GM23338 (cell line): ENCODE measurements at regions not wholly inside any gene's neighbourhood (a gene's known extent, or its start where the extent isn't known, plus 50 kb on each side); places are given as distances from the start of the nearest gene placed in this dataset.

Source experiments
- ATAC-seq: fragments of 200-7000 bp; cut with Tn5 transposase; 3 replicates; pipeline ENCODE4 v1.9.1; 2020
- DNase-seq: peaks from one replicate; pipeline ENCODE4 v3.0.0-alpha.2; 2015; ENCODE audit warnings: low spot score
- H2AFZ ChIP-seq: fragments of 200-600 bp; sonication (generic); 2 replicates; pipeline ENCODE4 v1.8.0; 2016; ENCODE audit warnings: antibody characterized with exemption, mild to moderate bottlenecking, moderate library complexity
- H3F3A ChIP-seq: fragments of 200-600 bp; sonication (generic); replicated peaks from 2 replicates; pipeline ENCODE4 v1.8.0; 2017; ENCODE audit warnings: antibody characterized with exemption, mixed run types, low read depth
- H3K27ac ChIP-seq: fragments of 200-600 bp; sonication (generic); 2 replicates; pipeline ENCODE4 v1.6.1; 2016; ENCODE audit warnings: low read depth
- H3K27me3 ChIP-seq: fragments of 200-600 bp; sonication (generic); 2 replicates; pipeline ENCODE4 v1.8.0; 2016; ENCODE audit warnings: mild to moderate bottlenecking, mixed run types, moderate library complexity; ENCODE audit not compliant: insufficient read depth
- H3K36me3 ChIP-seq: fragments of 200-600 bp; sonication (generic); 2 replicates; pipeline ENCODE4 v1.8.0; 2016; ENCODE audit warnings: mild to moderate bottlenecking; ENCODE audit not compliant: insufficient read depth
- H3K4me1 ChIP-seq: fragments of 200-600 bp; sonication (generic); 2 replicates; pipeline ENCODE4 v1.8.0; 2016; ENCODE audit warnings: mild to moderate bottlenecking, moderate library complexity; ENCODE audit not compliant: insufficient read depth
- H3K4me2 ChIP-seq: fragments of 200-600 bp; sonication (generic); 2 replicates; pipeline ENCODE4 v1.7.1; 2017; ENCODE audit warnings: mixed run types
- H3K4me3 ChIP-seq: fragments of 200-600 bp; sonication (generic); 2 replicates; pipeline ENCODE4 v1.6.1; 2016; ENCODE audit warnings: mixed run types
- H3K79me2 ChIP-seq: fragments of 200-600 bp; sonication (generic); replicated peaks from 2 replicates; pipeline ENCODE4 v1.8.0; 2017; ENCODE audit warnings: mild to moderate bottlenecking; ENCODE audit not compliant: insufficient read depth
- H3K9me2 ChIP-seq: fragments of 200-600 bp; sonication (generic); 2 replicates; pipeline ENCODE4 v1.8.0; 2017; ENCODE audit not compliant: insufficient read depth
- H4K20me1 ChIP-seq: fragments of 200-600 bp; sonication (generic); replicated peaks from 2 replicates; pipeline ENCODE4 v1.8.0; 2017; ENCODE audit warnings: mild to moderate bottlenecking; ENCODE audit not compliant: insufficient read depth
- H3K27ac Mint-ChIP-seq: 2 replicates; pipeline ENCODE4 v1.8.0; 2020; ENCODE audit warnings: inconsistent platforms, mild to moderate bottlenecking, moderate library complexity, mixed read lengths
- H3K27me3 Mint-ChIP-seq: 3 replicates; pipeline ENCODE4 v1.8.0; 2022; ENCODE audit warnings: low read depth, mild to moderate bottlenecking, moderate library complexity, mixed read lengths, inconsistent platforms; ENCODE audit not compliant: insufficient read depth, poor library complexity
- H3K36me3 Mint-ChIP-seq: 3 replicates; pipeline ENCODE4 v1.8.0; 2021; ENCODE audit warnings: low read depth, mild to moderate bottlenecking, inconsistent platforms, moderate library complexity, mixed read lengths
- H3K4me1 Mint-ChIP-seq: 3 replicates; pipeline ENCODE4 v1.8.0; 2020; ENCODE audit warnings: mild to moderate bottlenecking, inconsistent platforms, mixed read lengths
- H3K4me3 Mint-ChIP-seq: 3 replicates; pipeline ENCODE4 v1.8.0; 2021; ENCODE audit warnings: moderate library complexity, mild to moderate bottlenecking, inconsistent platforms, mixed read lengths
- H3K9me3 Mint-ChIP-seq: 3 replicates; pipeline ENCODE4 v1.8.0; 2020; ENCODE audit warnings: moderate library complexity, mild to moderate bottlenecking, inconsistent platforms, mixed read lengths
- CREB1 ChIP-seq: fragments of 250-450 bp; sonication (Bioruptor Pico); IDR thresholded peaks from 2 replicates; pipeline ENCODE4 v1.5.0; 2020; ENCODE audit warnings: low read depth, mild to moderate bottlenecking, moderate library complexity
- EZH2 ChIP-seq: fragments of 200-600 bp; sonication (generic); IDR thresholded peaks from one replicate; pipeline ENCODE4 v1.8.0; 2017; ENCODE audit warnings: antibody characterized with exemption, mild to moderate bottlenecking, low read depth; ENCODE audit not compliant: unreplicated experiment
- EZH2phosphoT487 ChIP-seq: fragments of 200-600 bp; sonication (generic); IDR thresholded peaks from one replicate; pipeline ENCODE4 v1.8.1; 2018; ENCODE audit warnings: antibody characterized with exemption; ENCODE audit not compliant: unreplicated experiment
- JUNB ChIP-seq: IDR thresholded peaks from one replicate; pipeline ENCODE4 v1.6.1; 2016; ENCODE audit warnings: antibody characterized with exemption; ENCODE audit not compliant: unreplicated experiment
- NANOG ChIP-seq: IDR thresholded peaks from 2 replicates; pipeline ENCODE4 v1.6.1; 2016; ENCODE audit warnings: antibody characterized with exemption, borderline replicate concordance
- POLR2AphosphoS5 ChIP-seq: IDR thresholded peaks from 2 replicates; pipeline ENCODE4 v1.6.1; 2016; ENCODE audit warnings: antibody characterized with exemption, low read depth
- STAT1 ChIP-seq: IDR thresholded peaks from one replicate; pipeline ENCODE4 v1.6.1; 2016; ENCODE audit warnings: antibody characterized with exemption; ENCODE audit not compliant: unreplicated experiment
- ZNF114 ChIP-seq: fragments of 250-450 bp; sonication (Bioruptor Pico); IDR thresholded peaks from 2 replicates; pipeline ENCODE4 v1.5.0; 2020; ENCODE audit warnings: mild to moderate bottlenecking, moderate library complexity
- ZNF331 ChIP-seq: fragments of 250-450 bp; sonication (Bioruptor Pico); IDR thresholded peaks from 2 replicates; pipeline ENCODE4 v1.5.0; 2020; ENCODE audit warnings: low read depth, mild to moderate bottlenecking, moderate library complexity
- TF ChIP-seq, protein P1 (sequence below): fragments of 250-450 bp; sonication (Bioruptor Pico); IDR thresholded peaks from 2 replicates; pipeline ENCODE4 v1.5.0; 2020; ENCODE audit warnings: mild to moderate bottlenecking, moderate library complexity
- TF ChIP-seq, protein P2 (sequence below): IDR thresholded peaks from 2 replicates; pipeline ENCODE4 v1.6.1; 2016; ENCODE audit warnings: antibody characterized with exemption
- TF ChIP-seq, protein P3 (sequence below): IDR thresholded peaks from one replicate; pipeline ENCODE4 v1.6.1; 2018; ENCODE audit warnings: antibody characterized with exemption; ENCODE audit not compliant: unreplicated experiment
- TF ChIP-seq, protein P4 (sequence below), 2 experiments: fragments of 200-600 bp in 1 of 2; sonication (generic) in 1 of 2; conservative IDR thresholded peaks; 2 replicates each; pipeline versions ENCODE4 v1.5.1 to v1.6.1; 2016 to 2017; ENCODE audit warnings: antibody characterized with exemption in 2 of 2, low read depth in 2 of 2, mild to moderate bottlenecking in 2 of 2, moderate library complexity in 1 of 2

DNA sequence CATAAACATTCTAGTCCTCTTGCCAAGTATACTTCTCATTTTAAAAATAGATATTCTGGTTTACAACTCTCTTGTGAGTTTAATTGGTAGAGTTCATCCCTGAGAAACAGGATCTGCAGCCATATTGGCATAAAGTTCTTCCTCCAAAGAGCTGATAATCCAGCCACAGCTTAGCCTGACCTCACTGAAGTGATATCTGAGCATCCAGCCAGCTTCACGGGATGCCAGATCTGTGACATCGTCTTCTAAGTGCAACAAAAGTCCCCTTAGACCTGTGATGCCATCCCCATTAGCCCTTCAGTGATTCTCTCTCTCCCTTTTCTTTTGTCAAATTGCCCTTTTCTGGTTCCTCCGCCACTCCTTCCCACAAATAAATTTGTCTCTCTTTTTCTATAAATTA is 180.6 kb upstream of the STXBP5 start:
- H3K27ac Mint-ChIP-seq: no peak overlapping the region
- Histone ChIP-seq H3K4me2 (no peak overlapping the region), H3K9me2 (no peaks in the 10 kb centered on the region; the same call in 1 of the 2 replicates), H3K27me3 (no peaks in the 10 kb centered on the region), H2AFZ (no peak overlapping the region), H3K36me3 (no peaks in the 10 kb centered on the region), H3K4me3 (no peak overlapping the region), H4K20me1 (no peaks in the 10 kb centered on the region), H3K4me1 (no peaks in the 10 kb centered on the region), H3F3A (no peaks in the 10 kb centered on the region), H3K27ac (no peak overlapping the region), H3K79me2 (no peaks in the 10 kb centered on the region)
- DNase-seq (peak; percentile 2), ATAC-seq (no peak)
- no peaks in the 10 kb centered on the region for H3K36me3 Mint-ChIP-seq
- TF ChIP-seq, protein P1, sequence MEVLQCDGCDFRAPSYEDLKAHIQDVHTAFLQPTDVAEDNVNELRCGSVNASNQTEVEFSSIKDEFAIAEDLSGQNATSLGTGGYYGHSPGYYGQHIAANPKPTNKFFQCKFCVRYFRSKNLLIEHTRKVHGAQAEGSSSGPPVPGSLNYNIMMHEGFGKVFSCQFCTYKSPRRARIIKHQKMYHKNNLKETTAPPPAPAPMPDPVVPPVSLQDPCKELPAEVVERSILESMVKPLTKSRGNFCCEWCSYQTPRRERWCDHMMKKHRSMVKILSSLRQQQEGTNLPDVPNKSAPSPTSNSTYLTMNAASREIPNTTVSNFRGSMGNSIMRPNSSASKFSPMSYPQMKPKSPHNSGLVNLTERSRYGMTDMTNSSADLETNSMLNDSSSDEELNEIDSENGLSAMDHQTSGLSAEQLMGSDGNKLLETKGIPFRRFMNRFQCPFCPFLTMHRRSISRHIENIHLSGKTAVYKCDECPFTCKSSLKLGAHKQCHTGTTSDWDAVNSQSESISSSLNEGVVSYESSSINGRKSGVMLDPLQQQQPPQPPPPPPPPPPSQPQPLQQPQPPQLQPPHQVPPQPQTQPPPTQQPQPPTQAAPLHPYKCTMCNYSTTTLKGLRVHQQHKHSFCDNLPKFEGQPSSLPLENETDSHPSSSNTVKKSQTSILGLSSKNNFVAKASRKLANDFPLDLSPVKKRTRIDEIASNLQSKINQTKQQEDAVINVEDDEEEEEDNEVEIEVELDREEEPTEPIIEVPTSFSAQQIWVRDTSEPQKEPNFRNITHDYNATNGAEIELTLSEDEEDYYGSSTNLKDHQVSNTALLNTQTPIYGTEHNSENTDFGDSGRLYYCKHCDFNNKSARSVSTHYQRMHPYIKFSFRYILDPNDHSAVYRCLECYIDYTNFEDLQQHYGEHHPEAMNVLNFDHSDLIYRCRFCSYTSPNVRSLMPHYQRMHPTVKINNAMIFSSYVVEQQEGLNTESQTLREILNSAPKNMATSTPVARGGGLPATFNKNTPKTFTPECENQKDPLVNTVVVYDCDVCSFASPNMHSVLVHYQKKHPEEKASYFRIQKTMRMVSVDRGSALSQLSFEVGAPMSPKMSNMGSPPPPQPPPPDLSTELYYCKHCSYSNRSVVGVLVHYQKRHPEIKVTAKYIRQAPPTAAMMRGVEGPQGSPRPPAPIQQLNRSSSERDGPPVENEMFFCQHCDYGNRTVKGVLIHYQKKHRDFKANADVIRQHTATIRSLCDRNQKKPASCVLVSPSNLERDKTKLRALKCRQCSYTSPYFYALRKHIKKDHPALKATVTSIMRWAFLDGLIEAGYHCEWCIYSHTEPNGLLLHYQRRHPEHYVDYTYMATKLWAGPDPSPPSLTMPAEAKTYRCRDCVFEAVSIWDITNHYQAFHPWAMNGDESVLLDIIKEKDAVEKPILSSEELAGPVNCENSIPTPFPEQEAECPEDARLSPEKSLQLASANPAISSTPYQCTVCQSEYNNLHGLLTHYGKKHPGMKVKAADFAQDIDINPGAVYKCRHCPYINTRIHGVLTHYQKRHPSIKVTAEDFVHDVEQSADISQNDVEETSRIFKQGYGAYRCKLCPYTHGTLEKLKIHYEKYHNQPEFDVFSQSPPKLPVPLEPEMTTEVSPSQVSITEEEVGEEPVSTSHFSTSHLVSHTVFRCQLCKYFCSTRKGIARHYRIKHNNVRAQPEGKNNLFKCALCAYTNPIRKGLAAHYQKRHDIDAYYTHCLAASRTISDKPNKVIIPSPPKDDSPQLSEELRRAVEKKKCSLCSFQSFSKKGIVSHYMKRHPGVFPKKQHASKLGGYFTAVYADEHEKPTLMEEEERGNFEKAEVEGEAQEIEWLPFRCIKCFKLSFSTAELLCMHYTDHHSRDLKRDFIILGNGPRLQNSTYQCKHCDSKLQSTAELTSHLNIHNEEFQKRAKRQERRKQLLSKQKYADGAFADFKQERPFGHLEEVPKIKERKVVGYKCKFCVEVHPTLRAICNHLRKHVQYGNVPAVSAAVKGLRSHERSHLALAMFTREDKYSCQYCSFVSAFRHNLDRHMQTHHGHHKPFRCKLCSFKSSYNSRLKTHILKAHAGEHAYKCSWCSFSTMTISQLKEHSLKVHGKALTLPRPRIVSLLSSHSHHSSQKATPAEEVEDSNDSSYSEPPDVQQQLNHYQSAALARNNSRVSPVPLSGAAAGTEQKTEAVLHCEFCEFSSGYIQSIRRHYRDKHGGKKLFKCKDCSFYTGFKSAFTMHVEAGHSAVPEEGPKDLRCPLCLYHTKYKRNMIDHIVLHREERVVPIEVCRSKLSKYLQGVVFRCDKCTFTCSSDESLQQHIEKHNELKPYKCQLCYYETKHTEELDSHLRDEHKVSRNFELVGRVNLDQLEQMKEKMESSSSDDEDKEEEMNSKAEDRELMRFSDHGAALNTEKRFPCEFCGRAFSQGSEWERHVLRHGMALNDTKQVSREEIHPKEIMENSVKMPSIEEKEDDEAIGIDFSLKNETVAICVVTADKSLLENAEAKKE (CRISPR knock-in tag): no peak
- TF ChIP-seq ZNF114 (CRISPR knock-in tag) (no peak), JUNB (no peak), ZNF331 (no peak), STAT1 (no peak), CREB1 (CRISPR knock-in tag) (no peak), POLR2AphosphoS5 (no peak), EZH2 (no peak), EZH2phosphoT487 (no peak), NANOG (no peak)
- TF ChIP-seq, protein P2, sequence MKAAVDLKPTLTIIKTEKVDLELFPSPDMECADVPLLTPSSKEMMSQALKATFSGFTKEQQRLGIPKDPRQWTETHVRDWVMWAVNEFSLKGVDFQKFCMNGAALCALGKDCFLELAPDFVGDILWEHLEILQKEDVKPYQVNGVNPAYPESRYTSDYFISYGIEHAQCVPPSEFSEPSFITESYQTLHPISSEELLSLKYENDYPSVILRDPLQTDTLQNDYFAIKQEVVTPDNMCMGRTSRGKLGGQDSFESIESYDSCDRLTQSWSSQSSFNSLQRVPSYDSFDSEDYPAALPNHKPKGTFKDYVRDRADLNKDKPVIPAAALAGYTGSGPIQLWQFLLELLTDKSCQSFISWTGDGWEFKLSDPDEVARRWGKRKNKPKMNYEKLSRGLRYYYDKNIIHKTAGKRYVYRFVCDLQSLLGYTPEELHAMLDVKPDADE: no peak
- TF ChIP-seq, protein P3, sequence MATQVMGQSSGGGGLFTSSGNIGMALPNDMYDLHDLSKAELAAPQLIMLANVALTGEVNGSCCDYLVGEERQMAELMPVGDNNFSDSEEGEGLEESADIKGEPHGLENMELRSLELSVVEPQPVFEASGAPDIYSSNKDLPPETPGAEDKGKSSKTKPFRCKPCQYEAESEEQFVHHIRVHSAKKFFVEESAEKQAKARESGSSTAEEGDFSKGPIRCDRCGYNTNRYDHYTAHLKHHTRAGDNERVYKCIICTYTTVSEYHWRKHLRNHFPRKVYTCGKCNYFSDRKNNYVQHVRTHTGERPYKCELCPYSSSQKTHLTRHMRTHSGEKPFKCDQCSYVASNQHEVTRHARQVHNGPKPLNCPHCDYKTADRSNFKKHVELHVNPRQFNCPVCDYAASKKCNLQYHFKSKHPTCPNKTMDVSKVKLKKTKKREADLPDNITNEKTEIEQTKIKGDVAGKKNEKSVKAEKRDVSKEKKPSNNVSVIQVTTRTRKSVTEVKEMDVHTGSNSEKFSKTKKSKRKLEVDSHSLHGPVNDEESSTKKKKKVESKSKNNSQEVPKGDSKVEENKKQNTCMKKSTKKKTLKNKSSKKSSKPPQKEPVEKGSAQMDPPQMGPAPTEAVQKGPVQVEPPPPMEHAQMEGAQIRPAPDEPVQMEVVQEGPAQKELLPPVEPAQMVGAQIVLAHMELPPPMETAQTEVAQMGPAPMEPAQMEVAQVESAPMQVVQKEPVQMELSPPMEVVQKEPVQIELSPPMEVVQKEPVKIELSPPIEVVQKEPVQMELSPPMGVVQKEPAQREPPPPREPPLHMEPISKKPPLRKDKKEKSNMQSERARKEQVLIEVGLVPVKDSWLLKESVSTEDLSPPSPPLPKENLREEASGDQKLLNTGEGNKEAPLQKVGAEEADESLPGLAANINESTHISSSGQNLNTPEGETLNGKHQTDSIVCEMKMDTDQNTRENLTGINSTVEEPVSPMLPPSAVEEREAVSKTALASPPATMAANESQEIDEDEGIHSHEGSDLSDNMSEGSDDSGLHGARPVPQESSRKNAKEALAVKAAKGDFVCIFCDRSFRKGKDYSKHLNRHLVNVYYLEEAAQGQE: no peak
- TF ChIP-seq, protein P4, sequence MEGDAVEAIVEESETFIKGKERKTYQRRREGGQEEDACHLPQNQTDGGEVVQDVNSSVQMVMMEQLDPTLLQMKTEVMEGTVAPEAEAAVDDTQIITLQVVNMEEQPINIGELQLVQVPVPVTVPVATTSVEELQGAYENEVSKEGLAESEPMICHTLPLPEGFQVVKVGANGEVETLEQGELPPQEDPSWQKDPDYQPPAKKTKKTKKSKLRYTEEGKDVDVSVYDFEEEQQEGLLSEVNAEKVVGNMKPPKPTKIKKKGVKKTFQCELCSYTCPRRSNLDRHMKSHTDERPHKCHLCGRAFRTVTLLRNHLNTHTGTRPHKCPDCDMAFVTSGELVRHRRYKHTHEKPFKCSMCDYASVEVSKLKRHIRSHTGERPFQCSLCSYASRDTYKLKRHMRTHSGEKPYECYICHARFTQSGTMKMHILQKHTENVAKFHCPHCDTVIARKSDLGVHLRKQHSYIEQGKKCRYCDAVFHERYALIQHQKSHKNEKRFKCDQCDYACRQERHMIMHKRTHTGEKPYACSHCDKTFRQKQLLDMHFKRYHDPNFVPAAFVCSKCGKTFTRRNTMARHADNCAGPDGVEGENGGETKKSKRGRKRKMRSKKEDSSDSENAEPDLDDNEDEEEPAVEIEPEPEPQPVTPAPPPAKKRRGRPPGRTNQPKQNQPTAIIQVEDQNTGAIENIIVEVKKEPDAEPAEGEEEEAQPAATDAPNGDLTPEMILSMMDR (conservative IDR thresholded peaks at IDR 0.05; ENCODE audit: low read depth in 2 of 2): no peak
- H3K4me3 Mint-ChIP-seq: no peak overlapping the region
- no peaks in the 10 kb centered on the region for H3K27me3 Mint-ChIP-seq
- H3K4me1 Mint-ChIP-seq: no peaks in the 10 kb centered on the region
- H3K9me3 Mint-ChIP-seq: no peaks in the 10 kb centered on the region
